HG02763 (cell line): ENCODE measurements at regions not wholly inside any gene's neighbourhood (a gene's known extent, or its start where the extent isn't known, plus 50 kb on each side); places are given as distances from the start of the nearest gene placed in this dataset.
"Not testable (repeated sequence)": the region's sequence is repeated elsewhere in the genome, so short reads cannot be mapped to it uniquely, and the experiment has no call there.

Source experiments
- ATAC-seq: cut with Tn5 transposase; IDR thresholded peaks from one replicate; pipeline ENCODE4 v1.9.1; 2021; ENCODE audit warnings: mild to moderate bottlenecking, moderate library complexity; ENCODE audit not compliant: unreplicated experiment

GRCh38 chr14:40309124-40309523, 876.9 kb upstream of the FBXO33 start:
- ATAC-seq, result no peak

GRCh38 chr14:40308240-40308639, 876.0 kb upstream of the FBXO33 start:
- no peak for ATAC-seq

- ATAC-seq, result no peak
Measured at GRCh38 chr14:40296821-40297220, 864.6 kb upstream of the FBXO33 start.

DNA sequence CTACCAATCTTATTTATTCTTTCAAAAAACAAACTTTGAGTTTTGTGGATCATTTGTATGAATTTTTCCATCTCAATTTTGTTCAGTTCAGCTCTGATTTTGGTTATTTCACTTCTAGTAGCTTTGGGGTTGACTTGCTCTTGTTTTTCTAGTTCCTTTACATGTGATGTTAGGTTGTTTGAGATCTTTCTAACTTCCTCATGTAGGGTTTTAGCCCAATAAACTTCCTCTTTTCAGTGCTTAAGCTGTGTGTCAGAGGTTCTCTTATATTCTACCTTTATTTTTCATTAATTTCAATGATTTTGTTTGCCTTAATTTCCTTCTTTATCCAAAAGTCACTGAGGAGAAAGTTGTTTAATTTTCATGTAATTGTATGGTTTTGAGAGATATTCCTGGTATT, 860.4 kb upstream of the FBXO33 start:
- ATAC-seq, result no peak

DNA sequence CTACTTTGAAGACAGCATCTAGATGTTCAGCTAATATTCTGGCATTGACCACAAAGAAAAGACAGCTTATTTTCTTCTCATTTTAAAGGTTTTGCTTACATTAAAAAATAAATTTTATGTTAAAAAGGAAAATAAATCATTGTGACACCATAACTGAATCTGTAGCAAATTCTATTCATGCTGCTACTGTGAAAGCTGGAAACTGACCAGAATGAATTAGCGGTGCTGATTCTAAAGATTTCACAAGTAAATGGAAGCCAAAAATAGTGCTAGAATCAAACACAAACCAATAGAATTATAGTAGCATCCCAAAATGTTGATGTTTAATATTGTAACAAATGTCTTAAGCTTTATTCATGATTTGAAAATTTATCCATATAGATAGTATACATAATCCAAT, 850.0 kb upstream of the FBXO33 start:
- no peak for ATAC-seq

DNA sequence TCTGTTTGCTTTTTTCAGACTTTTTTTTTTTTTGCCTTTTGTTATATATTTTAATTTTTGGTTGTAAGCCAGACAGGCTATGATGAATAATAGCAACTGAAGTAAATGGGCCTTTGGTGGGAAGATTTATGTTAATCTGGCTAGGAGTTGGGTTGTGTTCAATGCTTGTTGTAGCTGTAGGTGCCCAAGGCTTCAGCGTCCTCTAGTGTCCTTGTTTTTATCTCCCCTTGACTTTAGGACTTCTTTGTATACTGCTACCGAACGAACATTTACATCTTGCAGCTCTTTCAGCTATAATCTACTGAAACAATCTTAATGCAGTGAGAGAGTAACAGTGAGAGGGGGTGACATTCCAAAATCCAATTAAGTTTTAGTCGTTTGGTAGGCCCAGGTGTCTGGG, 848.4 kb upstream of the FBXO33 start:
- no peak for ATAC-seq

DNA sequence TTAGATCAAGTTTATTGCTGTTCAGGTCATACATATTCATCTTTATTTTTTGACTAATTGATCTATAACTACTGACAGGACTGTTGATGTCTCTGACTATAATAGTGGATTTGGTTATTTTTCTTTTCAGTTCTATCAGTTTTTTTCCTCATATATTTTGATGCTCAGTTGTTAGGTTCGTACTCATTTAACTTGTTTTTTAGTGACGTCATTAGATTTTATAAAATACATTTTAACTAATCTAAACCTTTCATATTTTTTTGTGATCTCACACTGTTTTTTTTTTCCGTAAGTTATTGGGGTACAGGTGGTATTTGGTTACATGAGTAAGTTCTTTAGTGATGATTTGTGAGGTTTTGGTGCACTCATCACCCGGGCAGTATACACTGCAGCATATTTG, 841.2 kb upstream of the FBXO33 start:
- no peak for ATAC-seq

- ATAC-seq, result no peak
Measured at GRCh38 chr14:40271480-40271879, 839.2 kb upstream of the FBXO33 start.

DNA sequence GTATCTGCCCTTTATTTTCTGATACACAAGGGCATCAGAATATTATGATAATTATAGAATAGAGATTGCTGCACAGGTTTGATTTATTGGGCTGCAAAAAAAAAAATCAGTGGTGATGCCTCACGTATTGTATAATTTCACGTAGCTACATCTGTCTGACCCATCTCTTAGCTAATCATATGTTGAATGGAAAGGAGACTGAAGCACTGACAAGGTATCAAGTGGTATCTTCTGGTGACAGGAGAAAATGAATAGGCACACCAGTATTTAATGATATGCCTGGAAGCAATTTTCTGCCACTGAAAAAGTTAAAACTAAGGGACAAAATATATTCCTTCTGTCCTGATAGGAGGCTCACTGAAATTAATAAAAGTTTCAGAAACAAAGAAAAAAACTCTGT, 837.2 kb upstream of the FBXO33 start:
- ATAC-seq, result no peak

- ATAC-seq, result no peak
Measured at GRCh38 chr14:40268236-40268635, 836.0 kb upstream of the FBXO33 start.

DNA sequence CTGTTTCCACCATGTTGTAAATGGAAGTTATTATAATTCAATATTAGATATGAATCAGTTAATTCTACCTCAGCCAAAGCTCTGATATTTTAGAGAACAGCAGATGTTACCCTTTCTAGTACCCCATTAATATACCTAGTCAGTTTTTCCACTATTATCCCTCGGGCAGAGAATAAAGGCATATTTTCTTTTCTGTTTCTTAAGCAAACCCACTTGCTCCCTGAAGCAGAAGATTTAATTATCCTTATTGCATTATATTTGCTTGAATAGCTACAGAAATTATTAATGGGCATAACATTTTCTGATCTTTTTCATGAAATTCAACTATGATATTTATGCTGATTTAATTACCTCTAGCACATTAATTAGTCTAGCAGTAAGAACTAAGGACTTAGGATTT, 832.9 kb upstream of the FBXO33 start:
- no peak for ATAC-seq

GRCh38 chr14:40252817-40253447, 820.7 kb upstream of the FBXO33 start:
- ATAC-seq, result no peak

GRCh38 chr14:40248671-40249070, 816.4 kb upstream of the FBXO33 start:
- ATAC-seq, result no peak

GRCh38 chr14:40240245-40240859, 808.1 kb upstream of the FBXO33 start:
- no peak for ATAC-seq

GRCh38 chr14:40232302-40232701, 800.1 kb upstream of the FBXO33 start:
- ATAC-seq, result no peak

GRCh38 chr14:40229676-40230075, 797.4 kb upstream of the FBXO33 start:
- ATAC-seq, result no peak

DNA sequence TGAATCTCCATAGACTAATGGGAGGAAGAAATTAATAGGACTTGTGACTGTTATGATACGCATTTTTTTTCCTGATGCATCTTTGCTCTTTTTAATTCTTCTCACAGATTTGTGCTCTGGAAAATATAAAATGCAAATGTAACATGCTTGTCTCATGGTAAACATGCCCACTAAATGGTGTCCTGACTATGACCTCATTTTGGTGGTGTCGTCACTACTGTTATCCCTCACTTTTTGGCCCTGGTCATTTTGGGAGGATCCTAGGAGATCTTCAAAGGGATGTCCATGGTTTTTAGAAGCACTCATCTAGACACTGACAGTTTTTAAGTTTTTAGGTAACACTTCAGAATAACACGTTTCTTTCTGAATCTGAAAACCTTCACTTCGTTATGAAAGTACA, 790.8 kb upstream of the FBXO33 start:
- ATAC-seq, result no peak

DNA sequence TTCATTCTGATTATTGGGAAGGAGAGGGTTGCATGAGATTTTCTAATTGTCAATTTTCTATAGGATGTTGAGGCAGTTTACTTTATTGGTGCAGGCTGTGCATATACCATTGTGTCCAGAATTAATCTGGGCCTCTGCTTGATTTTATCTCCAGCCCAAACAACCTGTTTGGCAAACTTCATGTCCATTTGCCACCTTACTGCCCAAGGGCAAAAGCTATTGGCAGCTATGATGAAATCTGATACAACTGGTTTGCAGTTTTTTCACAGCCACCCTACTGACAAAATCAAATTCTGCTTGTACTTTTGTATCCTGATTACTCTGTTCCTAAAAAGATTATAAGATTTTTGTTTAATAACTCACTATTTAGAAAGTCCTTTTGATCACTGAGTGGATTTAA, 789.2 kb upstream of the FBXO33 start:
- no peak for ATAC-seq

DNA sequence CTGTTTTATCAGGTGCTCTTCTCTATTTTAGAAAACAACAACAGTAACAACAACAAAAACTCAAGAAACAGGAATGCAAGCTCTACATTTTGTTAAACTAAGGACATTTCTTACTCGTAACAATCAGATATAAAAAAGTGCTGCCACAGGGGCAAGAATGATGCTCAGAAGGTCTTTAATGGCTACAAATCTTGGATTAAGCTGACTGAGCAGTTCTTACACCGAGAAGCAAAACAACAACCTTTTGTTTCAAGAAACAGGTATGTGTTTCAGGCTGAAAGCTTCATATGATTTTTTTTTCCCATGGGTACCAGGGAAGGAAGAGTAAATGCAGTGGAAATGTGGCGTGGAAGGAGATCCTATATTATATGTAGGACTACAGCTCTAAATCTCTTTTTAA, 786.8 kb upstream of the FBXO33 start:
- no peak for ATAC-seq

DNA sequence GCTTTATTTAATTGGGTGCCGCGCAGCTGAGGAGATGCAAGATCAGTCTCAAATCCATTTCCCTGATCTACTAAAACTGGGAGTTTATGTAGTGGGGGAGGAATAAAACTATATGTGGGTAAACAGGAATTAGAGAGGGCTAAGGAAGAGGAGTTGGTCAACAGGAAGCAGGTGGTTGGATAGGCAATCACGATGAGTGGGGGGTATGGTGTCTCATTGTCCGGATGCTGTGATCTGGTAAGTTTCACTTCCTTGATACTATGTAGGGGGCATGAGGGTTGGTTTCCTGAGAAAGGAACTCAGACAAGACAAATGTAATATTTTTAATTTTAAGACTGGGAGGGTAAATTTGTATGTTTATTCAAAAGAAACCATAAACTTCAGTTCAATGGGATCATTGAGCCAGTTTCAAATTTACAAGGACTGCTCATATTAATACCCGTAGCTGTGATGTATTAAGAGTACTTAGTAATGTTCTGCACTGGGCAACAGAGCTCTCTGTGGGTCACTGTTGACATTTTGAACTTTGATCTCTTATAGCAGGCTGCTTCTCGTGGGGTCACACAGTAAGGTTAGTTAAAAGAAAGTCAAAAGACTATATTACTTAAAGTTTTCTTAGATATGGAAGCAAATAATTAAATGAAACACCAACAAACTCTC, 786.2 kb upstream of the FBXO33 start:
- ATAC-seq, result no peak

GRCh38 chr14:40216976-40217375, 784.7 kb upstream of the FBXO33 start:
- no peak for ATAC-seq

- ATAC-seq, result not testable (repeated sequence)
Measured at GRCh38 chr14:40216408-40216807, 784.2 kb upstream of the FBXO33 start.

DNA sequence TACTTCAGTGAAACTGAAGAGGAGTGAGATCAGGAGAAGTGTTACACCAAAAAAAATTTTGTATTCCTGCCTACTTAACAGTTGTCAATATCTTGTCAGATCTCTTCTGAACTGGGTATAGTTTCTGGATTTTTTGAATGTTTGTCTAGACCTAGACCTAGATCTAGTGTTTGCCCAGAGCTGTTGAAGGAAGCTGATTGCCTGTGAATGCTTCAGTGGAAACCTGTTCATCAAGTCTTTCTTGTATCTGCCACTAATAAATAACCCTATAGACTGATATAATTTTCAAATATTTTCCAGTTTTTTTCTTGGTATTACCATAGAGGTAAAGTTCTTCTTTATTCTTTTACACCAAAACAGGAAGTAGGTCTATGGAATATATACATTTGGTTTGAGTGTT, 781.5 kb upstream of the FBXO33 start:
- no peak for ATAC-seq
